WTC11 (cell line): ENCODE measurements at regions not wholly inside any gene's neighbourhood (a gene's known extent, or its start where the extent isn't known, plus 50 kb on each side); places are given as distances from the start of the nearest gene placed in this dataset.
A peak's percentile ranks its signal among the peaks of the same experiment; 100 is the strongest.
"Not testable (repeated sequence)": the region's sequence is repeated elsewhere in the genome, so short reads cannot be mapped to it uniquely, and the experiment has no call there.

Experiments
- ATAC-seq: fragments of 200-7000 bp; cut with Tn5 transposase; 2 replicates; pipeline ENCODE4 v1.10.0; 2021; ENCODE audit warnings: mild to moderate bottlenecking, moderate library complexity
- CTCF ChIA-PET: fragments of 300-600 bp; sonication (Branson Sonifier 250); formaldehyde crosslinking; loops from one replicate; lab custom pipeline; 2021; ENCODE audit warnings: antibody characterized with exemption; lab: Charles Lee
- POLR2A ChIA-PET: fragments of 350-600 bp; sonication (Branson Sonifier 250); formaldehyde crosslinking; loops from one replicate; lab custom pipeline; 2021; ENCODE audit warnings: antibody characterized with exemption; lab: Charles Lee
- DNase-seq: peaks from one replicate; pipeline ENCODE4 v3.0.0; 2021; ENCODE audit warnings: low spot score
- H3K27ac Mint-ChIP-seq: 2 replicates; pipeline ENCODE4 v1.8.0; 2021; ENCODE audit warnings: mixed read lengths
- H3K27me3 Mint-ChIP-seq: 2 replicates; pipeline ENCODE4 v1.8.0; 2021; ENCODE audit warnings: low read depth, mild to moderate bottlenecking, moderate library complexity, mixed read lengths
- H3K36me3 Mint-ChIP-seq: 2 replicates; pipeline ENCODE4 v1.8.0; 2021; ENCODE audit warnings: mixed read lengths
- H3K4me1 Mint-ChIP-seq: 2 replicates; pipeline ENCODE4 v1.8.0; 2022; ENCODE audit warnings: mixed read lengths
- H3K4me3 Mint-ChIP-seq: 2 replicates; pipeline ENCODE4 v1.8.0; 2021; ENCODE audit warnings: mild to moderate bottlenecking, moderate library complexity, mixed read lengths
- H3K9me3 Mint-ChIP-seq: 2 replicates; pipeline ENCODE4 v1.8.0; 2021; ENCODE audit warnings: mixed read lengths
- ATF1 ChIP-seq: sonication (generic); formaldehyde crosslinking; IDR thresholded peaks from 2 replicates; pipeline ENCODE4 v1.8.1; 2023; ENCODE audit warnings: mild to moderate bottlenecking, moderate library complexity, missing genetic modification reagents
- ATF6 ChIP-seq: sonication (generic); formaldehyde crosslinking; IDR thresholded peaks from 2 replicates; pipeline ENCODE4 v1.8.1; 2023; ENCODE audit warnings: mild to moderate bottlenecking, missing genetic modification reagents
- FOXJ3 ChIP-seq: sonication (generic); formaldehyde crosslinking; IDR thresholded peaks from 2 replicates; pipeline ENCODE4 v1.9.0; 2021; ENCODE audit warnings: missing genetic modification reagents, mild to moderate bottlenecking, borderline replicate concordance
- GTF2I ChIP-seq: fragments of 250-450 bp; sonication (Bioruptor Pico); conservative IDR thresholded peaks from 2 replicates; pipeline ENCODE4 v1.4.0; 2021; ENCODE audit warnings: mild to moderate bottlenecking
- JAZF1 ChIP-seq: fragments of 250-450 bp; sonication (Bioruptor Pico); IDR thresholded peaks from 2 replicates; pipeline ENCODE4 v1.9.0; 2021; ENCODE audit warnings: moderate library complexity, mild to moderate bottlenecking, inconsistent platforms
- NFYB ChIP-seq: sonication (generic); formaldehyde crosslinking; conservative IDR thresholded peaks from 2 replicates; pipeline ENCODE4 v1.8.0; 2022; ENCODE audit warnings: low read depth, missing genetic modification reagents
- OVOL2 ChIP-seq: fragments of 250-450 bp; sonication (Bioruptor Pico); IDR thresholded peaks from 2 replicates; pipeline ENCODE4 v1.9.0; 2021; ENCODE audit warnings: mild to moderate bottlenecking, borderline replicate concordance
- PREB ChIP-seq: sonication (generic); formaldehyde crosslinking; IDR thresholded peaks from 2 replicates; pipeline ENCODE4 v1.8.1; 2022; ENCODE audit warnings: mild to moderate bottlenecking, missing genetic modification reagents, moderate library complexity, borderline replicate concordance
- RORB ChIP-seq: fragments of 250-450 bp; sonication (Bioruptor Pico); IDR thresholded peaks from 2 replicates; pipeline ENCODE4 v1.9.0; 2021; ENCODE audit warnings: mild to moderate bottlenecking
- TEAD1 ChIP-seq: sonication (generic); formaldehyde crosslinking; IDR thresholded peaks from 2 replicates; pipeline ENCODE4 v1.8.0; 2022; ENCODE audit warnings: mild to moderate bottlenecking, missing genetic modification reagents
- TP53 ChIP-seq: sonication (generic); formaldehyde crosslinking; IDR thresholded peaks from 2 replicates; pipeline ENCODE4 v1.8.1; 2023; ENCODE audit warnings: mild to moderate bottlenecking, missing genetic modification reagents
- USF1 ChIP-seq: sonication (generic); formaldehyde crosslinking; IDR thresholded peaks from 2 replicates; pipeline ENCODE4 v1.8.0; 2022; ENCODE audit warnings: mild to moderate bottlenecking, missing genetic modification reagents
- USF2 ChIP-seq: sonication (generic); formaldehyde crosslinking; IDR thresholded peaks from 2 replicates; pipeline ENCODE4 v1.8.1; 2023; ENCODE audit warnings: mild to moderate bottlenecking, missing genetic modification reagents, moderate library complexity
- ZBTB21 ChIP-seq: sonication (generic); formaldehyde crosslinking; IDR thresholded peaks from 2 replicates; pipeline ENCODE4 v1.8.1; 2023; ENCODE audit warnings: mild to moderate bottlenecking, missing genetic modification reagents, borderline replicate concordance
- ZNF232 ChIP-seq: sonication (generic); formaldehyde crosslinking; IDR thresholded peaks from 2 replicates; pipeline ENCODE4 v1.8.0; 2022; ENCODE audit warnings: mild to moderate bottlenecking, missing genetic modification reagents
- ZNF317 ChIP-seq: sonication (generic); formaldehyde crosslinking; IDR thresholded peaks from 2 replicates; pipeline ENCODE4 v1.8.1; 2023; ENCODE audit warnings: low read depth, mild to moderate bottlenecking, moderate library complexity, missing genetic modification reagents, borderline replicate concordance
- ZNF396 ChIP-seq: fragments of 250-450 bp; sonication (Bioruptor Pico); IDR thresholded peaks from 2 replicates; pipeline ENCODE4 v1.8.0; 2021; ENCODE audit warnings: mild to moderate bottlenecking, moderate library complexity, borderline replicate concordance
- ZNF671 ChIP-seq: fragments of 250-450 bp; sonication (Bioruptor Pico); IDR thresholded peaks from 2 replicates; pipeline ENCODE4 v1.8.0; 2021; ENCODE audit warnings: mild to moderate bottlenecking
- TF ChIP-seq, protein P1 (sequence below): sonication (generic); formaldehyde crosslinking; conservative IDR thresholded peaks from 2 replicates; pipeline ENCODE4 v1.8.1; 2023; ENCODE audit warnings: mild to moderate bottlenecking, low read depth, missing genetic modification reagents, moderate library complexity
- TF ChIP-seq, protein P2 (sequence below): sonication (generic); formaldehyde crosslinking; IDR thresholded peaks from 2 replicates; pipeline ENCODE4 v1.8.0; 2022; ENCODE audit warnings: mild to moderate bottlenecking, missing genetic modification reagents
- TF ChIP-seq, protein P3 (sequence below): fragments of 250-450 bp; sonication (Bioruptor Pico); conservative IDR thresholded peaks from 2 replicates; pipeline ENCODE4 v1.9.0; 2021; ENCODE audit warnings: mild to moderate bottlenecking

DNA sequence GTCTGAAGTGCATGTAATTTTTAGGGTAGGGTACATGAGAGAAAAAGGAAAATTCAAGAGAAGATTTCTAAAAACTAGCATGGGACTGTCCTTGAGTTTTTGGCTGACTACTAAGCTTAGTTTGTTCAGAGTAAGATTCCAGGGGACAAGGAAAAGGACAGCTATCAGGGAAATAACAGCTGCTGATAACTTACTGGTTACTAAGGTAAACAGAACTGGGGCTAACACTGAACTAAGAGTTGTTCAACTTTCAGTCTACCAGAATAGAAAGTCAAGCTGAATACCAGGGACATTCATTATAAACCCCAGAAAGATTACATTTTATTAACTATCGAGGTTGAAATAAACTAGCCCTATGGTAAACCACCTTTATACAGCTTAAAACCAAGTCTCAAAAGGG, 261.8 kb upstream of the CYRIA start:
- Mint-ChIP-seq H3K27ac (no peak overlapping the region), H3K9me3 (peaks cover 8% of the 10 kb centered on the region), H3K27me3 (no peaks in the 10 kb centered on the region), H3K4me3 (no peak overlapping the region), H3K36me3 (no peaks in the 10 kb centered on the region), H3K4me1 (peaks cover 4% of the 10 kb centered on the region; the same call in 1 of the 2 replicates)
- ChIA-PET CTCF (no interaction called here), POLR2A (no interaction called here)
- no peak for DNase-seq
- no peak for TF ChIP-seq USF2
- TF ChIP-seq OVOL2 (CRISPR knock-in tag) = no peak
- no peak for TF ChIP-seq ZNF396 (CRISPR knock-in tag)
- no peak for TF ChIP-seq JAZF1
- TF ChIP-seq, protein P1, sequence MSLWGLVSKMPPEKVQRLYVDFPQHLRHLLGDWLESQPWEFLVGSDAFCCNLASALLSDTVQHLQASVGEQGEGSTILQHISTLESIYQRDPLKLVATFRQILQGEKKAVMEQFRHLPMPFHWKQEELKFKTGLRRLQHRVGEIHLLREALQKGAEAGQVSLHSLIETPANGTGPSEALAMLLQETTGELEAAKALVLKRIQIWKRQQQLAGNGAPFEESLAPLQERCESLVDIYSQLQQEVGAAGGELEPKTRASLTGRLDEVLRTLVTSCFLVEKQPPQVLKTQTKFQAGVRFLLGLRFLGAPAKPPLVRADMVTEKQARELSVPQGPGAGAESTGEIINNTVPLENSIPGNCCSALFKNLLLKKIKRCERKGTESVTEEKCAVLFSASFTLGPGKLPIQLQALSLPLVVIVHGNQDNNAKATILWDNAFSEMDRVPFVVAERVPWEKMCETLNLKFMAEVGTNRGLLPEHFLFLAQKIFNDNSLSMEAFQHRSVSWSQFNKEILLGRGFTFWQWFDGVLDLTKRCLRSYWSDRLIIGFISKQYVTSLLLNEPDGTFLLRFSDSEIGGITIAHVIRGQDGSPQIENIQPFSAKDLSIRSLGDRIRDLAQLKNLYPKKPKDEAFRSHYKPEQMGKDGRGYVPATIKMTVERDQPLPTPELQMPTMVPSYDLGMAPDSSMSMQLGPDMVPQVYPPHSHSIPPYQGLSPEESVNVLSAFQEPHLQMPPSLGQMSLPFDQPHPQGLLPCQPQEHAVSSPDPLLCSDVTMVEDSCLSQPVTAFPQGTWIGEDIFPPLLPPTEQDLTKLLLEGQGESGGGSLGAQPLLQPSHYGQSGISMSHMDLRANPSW (CRISPR knock-in tag) = no peak
- ATAC-seq = no peak

GRCh38 chr2:16925145-16925544, 259.5 kb upstream of the CYRIA start:
- no peak overlapping the region for H3K4me3 Mint-ChIP-seq
- H3K27me3 Mint-ChIP-seq = no peaks in the 10 kb centered on the region
- no peaks in the 10 kb centered on the region for H3K4me1 Mint-ChIP-seq
- no peak for TF ChIP-seq ZNF671 (CRISPR knock-in tag)
- TF ChIP-seq PREB = no peak
- no peak for TF ChIP-seq ZNF232
- TF ChIP-seq JAZF1 = no peak
- TF ChIP-seq ATF6 (CRISPR knock-in tag) = no peak
- TF ChIP-seq NFYB (CRISPR knock-in tag) = no peak
- TF ChIP-seq ATF1 = no peak
- TF ChIP-seq RORB (CRISPR knock-in tag) = no peak
- no peak for TF ChIP-seq FOXJ3 (CRISPR knock-in tag)
- no peak for TF ChIP-seq ZBTB21
- no peak for TF ChIP-seq TEAD1 (CRISPR knock-in tag)
- TF ChIP-seq, protein P2, sequence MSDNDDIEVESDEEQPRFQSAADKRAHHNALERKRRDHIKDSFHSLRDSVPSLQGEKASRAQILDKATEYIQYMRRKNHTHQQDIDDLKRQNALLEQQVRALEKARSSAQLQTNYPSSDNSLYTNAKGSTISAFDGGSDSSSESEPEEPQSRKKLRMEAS = no peak
- TF ChIP-seq GTF2I (CRISPR knock-in tag) = no peak
- no peak for TF ChIP-seq ZNF317 (CRISPR knock-in tag)
- TF ChIP-seq USF1 (CRISPR knock-in tag) = no peak
- TF ChIP-seq TP53 (CRISPR knock-in tag) = no peak
- TF ChIP-seq, protein P3, sequence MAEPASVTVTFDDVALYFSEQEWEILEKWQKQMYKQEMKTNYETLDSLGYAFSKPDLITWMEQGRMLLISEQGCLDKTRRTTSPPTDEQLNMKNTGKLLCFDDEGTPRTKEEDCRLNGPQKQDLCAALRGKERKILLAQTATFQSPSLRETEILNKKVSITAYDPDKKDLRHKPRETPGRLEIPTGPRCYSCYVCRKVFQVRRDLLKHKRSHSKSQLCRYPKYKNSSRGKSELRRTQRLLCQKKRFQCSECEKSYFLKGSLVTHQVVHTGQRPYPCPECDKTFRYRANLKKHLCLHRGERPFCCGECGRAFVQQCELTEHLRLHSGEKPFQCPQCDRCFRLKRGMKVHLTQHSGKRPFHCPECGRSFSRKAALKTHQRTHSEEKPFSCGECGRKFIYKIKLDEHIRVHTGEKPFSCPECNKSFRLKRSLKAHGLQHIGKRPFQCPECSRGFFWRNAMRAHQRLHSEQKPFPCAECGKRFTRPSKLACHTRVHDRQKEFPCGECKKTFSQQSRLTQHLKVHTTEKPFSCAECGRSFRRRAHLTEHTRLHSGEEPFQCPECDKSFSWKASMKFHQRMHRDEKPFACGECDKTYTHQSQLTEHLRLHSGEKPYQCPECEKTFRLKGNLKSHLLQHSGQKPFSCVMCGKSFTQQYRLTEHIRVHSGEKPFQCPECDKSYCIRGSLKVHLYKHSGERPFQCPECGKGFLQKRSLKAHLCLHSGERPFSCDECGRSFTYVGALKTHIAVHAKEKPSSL (CRISPR knock-in tag) = no peak
- DNase-seq = no peak
- no peak overlapping the region for H3K27ac Mint-ChIP-seq
- ChIA-PET POLR2A (no interaction called here), CTCF (interaction anchor here (1.1 kb wide), 1 partner anchor 25 kb away, joined by 5 read pairs; no protein-coding TSS in a partner anchor)
- no peaks in the 10 kb centered on the region for H3K36me3 Mint-ChIP-seq
- no peak for ATAC-seq
- H3K9me3 Mint-ChIP-seq = peaks cover 8% of the 10 kb centered on the region

- H3K27me3 Mint-ChIP-seq, H3K4me3 Mint-ChIP-seq, DNase-seq, POLR2A ChIA-PET, H3K36me3 Mint-ChIP-seq, H3K4me1 Mint-ChIP-seq, H3K9me3 Mint-ChIP-seq, H3K27ac Mint-ChIP-seq: not testable (repeated sequence)
- CTCF ChIA-PET = interaction anchor here (0.5 kb wide), 1 partner anchor 779 kb away, joined by 3 read pairs; no protein-coding TSS in a partner anchor
- peak; percentile 34; the same call in 1 of the 2 replicates for ATAC-seq
Observed at GRCh38 chr2:16915341-16915755, 249.7 kb upstream of the CYRIA start.
